Hepatocyte (in vitro differentiated cells): ENCODE measurements at regions not wholly inside any gene's neighbourhood (a gene's known extent, or its start where the extent isn't known, plus 50 kb on each side); places are given as distances from the start of the nearest gene placed in this dataset.

Experiments used
- DNase-seq: peaks from one replicate; pipeline ENCODE4 v3.0.0-alpha.2; 2016; ENCODE audit warnings: low spot score
- H2AFZ ChIP-seq: fragments of 200-600 bp; sonication (generic); 2 replicates; pipeline ENCODE4 v1.6.0; 2016; ENCODE audit warnings: antibody characterized with exemption, mild to moderate bottlenecking
- H3K27ac ChIP-seq: fragments of 200-600 bp; sonication (generic); 2 replicates; pipeline ENCODE4 v1.5.1; 2016; ENCODE audit warnings: mild to moderate bottlenecking
- H3K27me3 ChIP-seq: fragments of 200-600 bp; sonication (generic); 2 replicates; pipeline ENCODE4 v1.6.1; 2016
- H3K36me3 ChIP-seq: fragments of 200-600 bp; sonication (generic); replicated peaks from 2 replicates; pipeline ENCODE4 v1.5.1; 2016; ENCODE audit warnings: low read depth; ENCODE audit not compliant: insufficient read depth
- H3K4me1 ChIP-seq: fragments of 200-600 bp; sonication (generic); 2 replicates; pipeline ENCODE4 v1.5.1; 2016; ENCODE audit warnings: mild to moderate bottlenecking, moderate library complexity; ENCODE audit not compliant: insufficient read depth
- H3K4me2 ChIP-seq: fragments of 200-600 bp; sonication (generic); 2 replicates; pipeline ENCODE4 v1.6.0; 2016
- H3K4me3 ChIP-seq: fragments of 200-600 bp; sonication (generic); 2 replicates; pipeline ENCODE4 v1.5.1; 2016; ENCODE audit warnings: mild to moderate bottlenecking
- H3K79me2 ChIP-seq: fragments of 200-600 bp; sonication (generic); 2 replicates; pipeline ENCODE4 v1.6.0; 2017; ENCODE audit warnings: mild to moderate bottlenecking
- H3K9me2 ChIP-seq: fragments of 200-600 bp; sonication (generic); replicated peaks from 2 replicates; pipeline ENCODE4 v1.6.0; 2017; ENCODE audit warnings: mild to moderate bottlenecking; ENCODE audit not compliant: insufficient read depth
- H3K9me3 ChIP-seq: fragments of 200-600 bp; sonication (generic); 2 replicates; pipeline ENCODE4 v1.5.1; 2016; ENCODE audit warnings: low read depth, mild to moderate bottlenecking
- H4K20me1 ChIP-seq: fragments of 200-600 bp; sonication (generic); 2 replicates; pipeline ENCODE4 v1.6.0; 2016; ENCODE audit warnings: mild to moderate bottlenecking; ENCODE audit not compliant: insufficient read depth, poor library complexity, severe bottlenecking
- EZH2 ChIP-seq: fragments of 200-600 bp; sonication (generic); IDR thresholded peaks from 2 replicates; pipeline ENCODE4 v1.6.1; 2016; ENCODE audit warnings: antibody characterized with exemption, mild to moderate bottlenecking, borderline replicate concordance
- EZH2phosphoT487 ChIP-seq: fragments of 200-600 bp; sonication (generic); IDR thresholded peaks from one replicate; pipeline ENCODE4 v1.6.1; 2018; ENCODE audit warnings: antibody characterized with exemption, mild to moderate bottlenecking, low read depth, moderate library complexity; ENCODE audit not compliant: unreplicated experiment, severe bottlenecking
- WGBS: methylation state at CpG from one replicate; pipeline ENCODE4 v1.1.6; 2016; ENCODE audit warnings: low lambda C conversion rate; ENCODE audit errors: missing lambda C conversion rate; 5-methylcytosine and 5-hydroxymethylcytosine counted together
- TF ChIP-seq, protein P1 (sequence below): fragments of 200-600 bp; sonication (generic); IDR thresholded peaks from 2 replicates; pipeline ENCODE4 v1.5.1; 2016; ENCODE audit warnings: antibody characterized with exemption, mild to moderate bottlenecking; ENCODE audit not compliant: poor library complexity

DNA sequence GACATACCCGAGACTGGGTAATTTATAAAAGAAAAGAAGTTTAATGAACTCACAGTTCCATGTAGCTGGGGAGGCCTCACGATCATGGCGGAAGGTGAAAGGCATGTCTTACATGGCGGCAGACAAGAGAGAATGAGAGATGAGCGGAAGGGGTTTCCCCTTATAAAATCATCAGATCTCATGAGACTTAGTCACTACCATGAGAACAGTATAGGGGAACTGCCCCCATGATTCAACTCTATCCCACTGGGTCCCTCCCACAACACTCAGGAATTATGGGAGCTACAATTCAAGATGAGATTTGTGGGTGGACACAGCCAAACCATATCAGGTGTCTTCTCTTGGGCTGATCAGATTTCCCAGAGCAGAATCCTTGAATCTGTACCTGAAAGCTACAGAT, 617.3 kb upstream of the ID2 start:
- TF ChIP-seq EZH2 (no peak), EZH2phosphoT487 (no peak)
- TF ChIP-seq, protein P1, sequence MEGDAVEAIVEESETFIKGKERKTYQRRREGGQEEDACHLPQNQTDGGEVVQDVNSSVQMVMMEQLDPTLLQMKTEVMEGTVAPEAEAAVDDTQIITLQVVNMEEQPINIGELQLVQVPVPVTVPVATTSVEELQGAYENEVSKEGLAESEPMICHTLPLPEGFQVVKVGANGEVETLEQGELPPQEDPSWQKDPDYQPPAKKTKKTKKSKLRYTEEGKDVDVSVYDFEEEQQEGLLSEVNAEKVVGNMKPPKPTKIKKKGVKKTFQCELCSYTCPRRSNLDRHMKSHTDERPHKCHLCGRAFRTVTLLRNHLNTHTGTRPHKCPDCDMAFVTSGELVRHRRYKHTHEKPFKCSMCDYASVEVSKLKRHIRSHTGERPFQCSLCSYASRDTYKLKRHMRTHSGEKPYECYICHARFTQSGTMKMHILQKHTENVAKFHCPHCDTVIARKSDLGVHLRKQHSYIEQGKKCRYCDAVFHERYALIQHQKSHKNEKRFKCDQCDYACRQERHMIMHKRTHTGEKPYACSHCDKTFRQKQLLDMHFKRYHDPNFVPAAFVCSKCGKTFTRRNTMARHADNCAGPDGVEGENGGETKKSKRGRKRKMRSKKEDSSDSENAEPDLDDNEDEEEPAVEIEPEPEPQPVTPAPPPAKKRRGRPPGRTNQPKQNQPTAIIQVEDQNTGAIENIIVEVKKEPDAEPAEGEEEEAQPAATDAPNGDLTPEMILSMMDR: no peak
- H3K36me3 ChIP-seq: no peaks in the 10 kb centered on the region
- no peak overlapping the region for H3K4me2 ChIP-seq
- no peak overlapping the region for H3K4me3 ChIP-seq
- H3K27ac ChIP-seq: no peak overlapping the region
- no peaks in the 10 kb centered on the region for H3K9me3 ChIP-seq
- DNase-seq: no peak
- H3K27me3 ChIP-seq: no peaks in the 10 kb centered on the region
- no peaks in the 10 kb centered on the region for H3K4me1 ChIP-seq
- H4K20me1 ChIP-seq: no peaks in the 10 kb centered on the region
- no peaks in the 10 kb centered on the region for H3K79me2 ChIP-seq
- H3K9me2 ChIP-seq: no peaks in the 10 kb centered on the region
- no peak overlapping the region for H2AFZ ChIP-seq
- 90% methylated on average over 5 of the region's 5 CpGs for WGBS

DNA sequence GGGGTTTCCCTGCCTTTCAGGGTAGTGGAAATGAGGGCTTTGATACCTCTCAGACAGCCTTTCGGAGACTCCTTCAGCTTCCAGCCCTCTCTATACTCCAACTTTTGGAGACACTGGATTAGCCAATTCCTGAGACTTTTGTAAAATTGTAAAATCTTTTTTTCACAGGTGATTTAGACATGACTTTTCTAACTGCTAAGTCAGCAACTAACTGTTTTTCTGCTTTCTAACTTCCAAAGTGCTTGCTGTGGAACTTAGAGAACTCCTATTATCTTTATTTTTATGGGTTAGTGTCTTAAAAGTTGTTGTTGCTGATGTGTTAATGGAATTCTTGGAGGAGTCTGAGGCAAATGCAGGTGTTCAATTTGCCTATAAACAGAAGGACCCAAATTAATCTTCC, 616.7 kb upstream of the ID2 start:
- no peak for DNase-seq
- Histone ChIP-seq H3K27ac (no peak overlapping the region), H3K4me3 (no peak overlapping the region), H3K9me2 (no peaks in the 10 kb centered on the region), H3K79me2 (no peaks in the 10 kb centered on the region), H2AFZ (no peak overlapping the region), H4K20me1 (no peaks in the 10 kb centered on the region), H3K4me2 (no peak overlapping the region), H3K36me3 (no peaks in the 10 kb centered on the region), H3K27me3 (no peaks in the 10 kb centered on the region), H3K9me3 (no peaks in the 10 kb centered on the region), H3K4me1 (no peaks in the 10 kb centered on the region)
- TF ChIP-seq, protein P1: no peak
- TF ChIP-seq EZH2phosphoT487 (no peak), EZH2 (no peak)
- WGBS: 100% methylated on average over 1 of the region's 1 CpG

DNA sequence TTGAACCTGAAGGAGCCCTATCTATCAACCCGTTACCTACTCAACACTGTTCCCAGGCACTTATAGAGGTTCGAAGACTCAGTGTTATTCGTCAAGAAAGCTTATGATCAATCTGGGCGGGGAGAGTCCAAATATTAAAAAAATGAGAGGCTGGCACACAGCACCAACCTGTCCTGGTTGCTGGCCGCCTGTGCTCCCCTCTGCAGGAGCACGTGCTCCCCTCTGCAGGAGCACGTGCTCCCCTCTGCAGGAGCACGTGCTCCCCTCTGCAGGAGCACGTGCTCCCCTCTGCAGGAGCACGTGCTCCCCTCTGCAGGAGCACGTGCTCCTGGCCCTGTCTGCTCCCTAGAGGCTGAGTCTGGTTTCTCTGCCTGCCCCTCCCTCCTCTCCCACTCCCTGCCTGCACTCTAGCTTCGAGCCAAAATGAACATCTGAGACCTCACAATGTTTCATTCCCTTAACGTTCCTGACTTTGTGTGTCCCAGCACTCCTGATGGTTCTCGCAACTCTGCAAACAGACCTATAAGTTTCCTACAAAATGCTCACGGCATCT, 614.0 kb upstream of the ID2 start:
- Histone ChIP-seq H3K9me3 (no peaks in the 10 kb centered on the region), H3K79me2 (no peaks in the 10 kb centered on the region), H3K4me2 (no peak overlapping the region), H2AFZ (no peak overlapping the region), H3K27me3 (no peaks in the 10 kb centered on the region), H3K4me1 (no peaks in the 10 kb centered on the region), H3K4me3 (no peak overlapping the region), H3K36me3 (no peaks in the 10 kb centered on the region), H4K20me1 (no peaks in the 10 kb centered on the region), H3K27ac (no peak overlapping the region), H3K9me2 (no peaks in the 10 kb centered on the region)
- no peak for DNase-seq
- TF ChIP-seq EZH2 (no peak), EZH2phosphoT487 (no peak)
- TF ChIP-seq, protein P1: no peak
- WGBS: 92% methylated on average over 15 of the region's 15 CpGs

DNA sequence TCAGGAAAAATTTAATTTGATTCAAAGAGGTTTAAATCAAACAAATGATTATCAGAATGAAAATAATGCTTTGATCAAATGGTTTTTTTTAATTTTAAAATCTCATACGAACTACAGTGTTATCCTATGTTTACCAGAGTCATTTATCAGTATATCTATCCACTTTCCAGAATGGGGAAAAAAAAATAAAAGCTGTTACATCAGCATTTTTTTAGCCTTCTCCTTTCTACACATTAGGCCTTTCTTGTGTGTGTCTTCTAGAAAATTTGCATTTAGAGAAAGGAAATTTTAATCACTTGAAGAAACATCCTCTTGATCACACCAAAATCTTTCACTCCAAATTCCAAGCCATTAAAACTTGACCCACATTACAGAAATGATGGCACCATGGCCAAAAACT, 608.9 kb upstream of the ID2 start:
- no peaks in the 10 kb centered on the region for H3K36me3 ChIP-seq
- WGBS: 94% methylated on average over 1 of the region's 1 CpG
- DNase-seq: no peak
- H3K27me3 ChIP-seq: no peaks in the 10 kb centered on the region
- H4K20me1 ChIP-seq: no peaks in the 10 kb centered on the region
- H3K4me1 ChIP-seq: no peaks in the 10 kb centered on the region
- H2AFZ ChIP-seq: no peak overlapping the region
- no peaks in the 10 kb centered on the region for H3K9me3 ChIP-seq
- H3K27ac ChIP-seq: no peak overlapping the region
- TF ChIP-seq EZH2phosphoT487: no peak
- TF ChIP-seq, protein P1: no peak
- no peak for TF ChIP-seq EZH2
- H3K9me2 ChIP-seq: no peaks in the 10 kb centered on the region
- no peak overlapping the region for H3K4me2 ChIP-seq
- H3K79me2 ChIP-seq: no peaks in the 10 kb centered on the region
- no peak overlapping the region for H3K4me3 ChIP-seq
